ENCODE measurements at regions not wholly inside any gene's neighbourhood (a gene's known extent, or its start where the extent isn't known, plus 50 kb on each side); places are given as distances from the start of the nearest gene placed in this dataset.
"Not testable (repeated sequence)": the region's sequence is repeated elsewhere in the genome, so short reads cannot be mapped to it uniquely, and the experiment has no call there.

DNA sequence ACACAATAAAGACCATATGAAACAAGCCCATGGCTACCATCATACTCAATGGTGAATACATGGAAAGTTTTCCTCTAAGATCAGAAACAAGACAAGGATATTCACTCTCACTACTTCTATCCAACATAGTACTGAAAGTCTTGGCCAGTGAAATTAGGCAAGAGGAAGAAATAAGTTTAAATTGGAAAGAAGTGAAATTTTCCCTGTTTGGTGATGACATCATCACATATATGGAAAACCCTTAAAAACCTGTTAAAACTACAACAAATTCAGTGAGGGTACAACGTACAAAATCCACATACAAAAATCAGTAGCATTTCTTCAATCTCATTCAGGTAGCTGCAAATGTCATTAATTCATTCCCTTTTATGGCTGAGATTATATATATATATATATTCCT is 164.0 kb upstream of the IRS4 start:
- no peak overlapping the region for H3K27ac Mint-ChIP-seq (ENCODE audit: unreplicated experiment)
- H3K4me1 Mint-ChIP-seq (ENCODE audit: unreplicated experiment) = no peaks in the 10 kb centered on the region
- peaks cover 1% of the 10 kb centered on the region for H3K27me3 Mint-ChIP-seq (ENCODE audit: unreplicated experiment)
- no peaks in the 10 kb centered on the region for H3K9me3 Mint-ChIP-seq (ENCODE audit: unreplicated experiment)
- H3K4me3 Mint-ChIP-seq (ENCODE audit: unreplicated experiment) = no peak overlapping the region
- TF ChIP-seq, protein P1, sequence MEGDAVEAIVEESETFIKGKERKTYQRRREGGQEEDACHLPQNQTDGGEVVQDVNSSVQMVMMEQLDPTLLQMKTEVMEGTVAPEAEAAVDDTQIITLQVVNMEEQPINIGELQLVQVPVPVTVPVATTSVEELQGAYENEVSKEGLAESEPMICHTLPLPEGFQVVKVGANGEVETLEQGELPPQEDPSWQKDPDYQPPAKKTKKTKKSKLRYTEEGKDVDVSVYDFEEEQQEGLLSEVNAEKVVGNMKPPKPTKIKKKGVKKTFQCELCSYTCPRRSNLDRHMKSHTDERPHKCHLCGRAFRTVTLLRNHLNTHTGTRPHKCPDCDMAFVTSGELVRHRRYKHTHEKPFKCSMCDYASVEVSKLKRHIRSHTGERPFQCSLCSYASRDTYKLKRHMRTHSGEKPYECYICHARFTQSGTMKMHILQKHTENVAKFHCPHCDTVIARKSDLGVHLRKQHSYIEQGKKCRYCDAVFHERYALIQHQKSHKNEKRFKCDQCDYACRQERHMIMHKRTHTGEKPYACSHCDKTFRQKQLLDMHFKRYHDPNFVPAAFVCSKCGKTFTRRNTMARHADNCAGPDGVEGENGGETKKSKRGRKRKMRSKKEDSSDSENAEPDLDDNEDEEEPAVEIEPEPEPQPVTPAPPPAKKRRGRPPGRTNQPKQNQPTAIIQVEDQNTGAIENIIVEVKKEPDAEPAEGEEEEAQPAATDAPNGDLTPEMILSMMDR (IDR thresholded peaks at IDR 0.05; ENCODE audit: unreplicated experiment) = no peak
- H3K36me3 Mint-ChIP-seq (ENCODE audit: low read depth, unreplicated experiment) = no peaks in the 10 kb centered on the region
- DNase-seq (ENCODE audit: low spot score) = no peak

DNA sequence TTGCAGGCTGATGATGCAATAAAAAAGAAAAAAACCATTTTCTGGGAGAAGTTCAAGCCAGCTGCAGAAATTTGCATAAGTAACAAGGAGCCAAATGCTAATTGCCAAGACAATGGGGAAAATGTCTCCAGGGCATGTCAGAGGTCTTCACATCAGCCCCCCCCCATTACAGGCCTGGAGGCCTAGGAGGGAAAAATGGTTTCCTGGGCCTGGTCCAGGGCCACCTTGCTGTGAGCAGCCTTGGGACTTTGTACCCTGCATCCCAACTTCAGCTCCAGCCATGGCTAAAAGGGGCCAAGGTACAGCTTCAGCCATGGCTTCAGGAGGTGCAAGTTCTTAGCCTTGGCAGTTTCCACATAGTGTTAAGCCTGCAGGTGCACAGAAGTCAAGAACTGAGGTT is 160.0 kb upstream of the IRS4 start:
- H3K27me3 Mint-ChIP-seq (ENCODE audit: unreplicated experiment); DNase-seq (ENCODE audit: low spot score); H3K9me3 Mint-ChIP-seq (ENCODE audit: unreplicated experiment); H3K36me3 Mint-ChIP-seq (ENCODE audit: low read depth, unreplicated experiment); H3K27ac Mint-ChIP-seq (ENCODE audit: unreplicated experiment); H3K4me3 Mint-ChIP-seq (ENCODE audit: unreplicated experiment); H3K4me1 Mint-ChIP-seq (ENCODE audit: unreplicated experiment): not testable (repeated sequence)

DNA sequence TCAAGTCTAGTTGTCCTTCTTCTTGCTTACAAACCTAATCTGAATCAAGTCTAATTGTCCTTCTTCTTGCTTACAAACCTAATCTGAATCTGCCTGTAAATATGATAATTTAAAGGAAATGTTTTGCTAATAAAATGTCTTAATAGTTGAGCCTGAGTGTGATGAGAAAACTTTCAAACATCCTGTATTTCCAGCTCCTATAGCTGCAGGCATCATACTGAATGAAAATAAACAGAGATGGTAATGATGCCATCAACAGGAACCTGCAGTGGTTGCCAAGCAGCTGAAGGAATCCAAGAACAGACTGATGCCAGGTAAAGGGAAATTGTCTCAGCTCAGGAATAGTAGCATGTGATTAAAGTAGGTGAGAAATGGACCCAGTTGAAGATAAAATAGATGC is 156.1 kb upstream of the IRS4 start:
- Mint-ChIP-seq H3K27ac (ENCODE audit: unreplicated experiment) (no peak overlapping the region), H3K27me3 (ENCODE audit: unreplicated experiment) (no peaks in the 10 kb centered on the region), H3K36me3 (ENCODE audit: low read depth, unreplicated experiment) (no peaks in the 10 kb centered on the region), H3K4me1 (ENCODE audit: unreplicated experiment) (no peaks in the 10 kb centered on the region), H3K4me3 (ENCODE audit: unreplicated experiment) (no peak overlapping the region), H3K9me3 (ENCODE audit: unreplicated experiment) (no peaks in the 10 kb centered on the region)
- TF ChIP-seq, protein P1 (IDR thresholded peaks at IDR 0.05; ENCODE audit: unreplicated experiment) = no peak
- no peak for DNase-seq (ENCODE audit: low spot score)

DNA sequence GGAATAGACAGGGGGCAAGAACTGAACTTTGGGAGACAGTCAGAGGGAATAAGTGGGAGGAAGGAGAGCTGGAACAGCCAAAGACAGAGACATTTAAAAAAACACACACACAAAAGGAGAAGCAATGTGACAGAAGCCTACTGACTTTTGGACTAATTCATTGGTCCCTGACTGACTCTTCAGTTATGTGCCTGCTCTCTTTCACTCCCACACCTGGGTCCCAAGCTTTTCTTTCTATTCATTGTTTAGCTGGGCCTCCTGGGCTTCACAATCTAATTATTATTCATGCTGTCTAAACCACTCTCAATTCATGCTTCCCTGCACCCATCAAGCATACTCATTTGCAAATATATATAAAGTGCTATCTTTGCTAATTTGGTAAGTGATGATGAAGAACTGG is 139.2 kb upstream of the IRS4 start:
- Mint-ChIP-seq H3K4me1 (ENCODE audit: unreplicated experiment) (no peaks in the 10 kb centered on the region), H3K4me3 (ENCODE audit: unreplicated experiment) (no peak overlapping the region), H3K27me3 (ENCODE audit: unreplicated experiment) (no peaks in the 10 kb centered on the region), H3K27ac (ENCODE audit: unreplicated experiment) (no peak overlapping the region), H3K9me3 (ENCODE audit: unreplicated experiment) (no peaks in the 10 kb centered on the region), H3K36me3 (ENCODE audit: low read depth, unreplicated experiment) (no peaks in the 10 kb centered on the region)
- TF ChIP-seq, protein P1 (IDR thresholded peaks at IDR 0.05; ENCODE audit: unreplicated experiment) = no peak
- DNase-seq (ENCODE audit: low spot score) = no peak

DNA sequence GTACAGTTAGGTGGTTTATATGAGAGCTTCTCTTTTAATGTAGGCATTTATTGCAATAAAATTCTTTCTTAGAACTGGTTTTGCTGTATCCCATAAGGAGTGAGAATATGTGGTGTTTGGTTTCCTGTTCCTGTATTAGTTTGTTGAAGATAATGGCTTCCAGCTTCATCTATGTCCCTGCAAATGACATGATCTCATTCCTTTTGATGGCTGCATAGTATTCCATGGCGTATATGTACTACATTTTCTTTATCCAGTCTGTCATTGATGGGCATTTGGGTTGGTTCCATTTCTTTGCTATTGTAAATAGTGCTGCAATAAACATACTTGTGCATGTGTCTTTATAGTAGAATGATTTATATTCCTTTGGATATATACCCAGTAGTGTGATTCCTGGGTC is 106.7 kb upstream of the IRS4 start:
- H3K4me1 Mint-ChIP-seq (ENCODE audit: unreplicated experiment); H3K36me3 Mint-ChIP-seq (ENCODE audit: low read depth, unreplicated experiment); H3K27me3 Mint-ChIP-seq (ENCODE audit: unreplicated experiment); H3K4me3 Mint-ChIP-seq (ENCODE audit: unreplicated experiment); DNase-seq (ENCODE audit: low spot score); H3K9me3 Mint-ChIP-seq (ENCODE audit: unreplicated experiment); H3K27ac Mint-ChIP-seq (ENCODE audit: unreplicated experiment): not testable (repeated sequence)

DNA sequence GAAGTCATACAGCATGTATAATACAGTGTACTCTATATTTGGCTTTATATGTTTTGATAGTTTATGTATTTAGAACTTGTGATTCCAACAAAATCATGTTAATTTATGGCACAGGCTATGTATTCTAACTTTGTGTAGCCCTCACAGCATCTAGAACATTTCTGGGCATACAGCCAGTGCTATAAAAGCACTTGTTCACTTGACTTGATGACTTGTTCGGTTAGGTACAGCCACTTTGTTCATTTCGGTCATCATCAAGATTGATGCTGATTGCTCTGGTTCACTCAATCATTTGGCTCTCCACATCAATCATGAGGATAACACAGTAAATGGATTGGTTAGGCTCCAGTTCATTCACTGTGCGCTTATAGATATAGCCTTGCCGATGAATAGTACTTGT is 97.6 kb upstream of the IRS4 start:
- H3K27me3 Mint-ChIP-seq (ENCODE audit: unreplicated experiment) = no peaks in the 10 kb centered on the region
- no peaks in the 10 kb centered on the region for H3K9me3 Mint-ChIP-seq (ENCODE audit: unreplicated experiment)
- H3K4me3 Mint-ChIP-seq (ENCODE audit: unreplicated experiment) = no peak overlapping the region
- no peaks in the 10 kb centered on the region for H3K36me3 Mint-ChIP-seq (ENCODE audit: low read depth, unreplicated experiment)
- H3K27ac Mint-ChIP-seq (ENCODE audit: unreplicated experiment) = no peak overlapping the region
- no peak for DNase-seq (ENCODE audit: low spot score)
- no peaks in the 10 kb centered on the region for H3K4me1 Mint-ChIP-seq (ENCODE audit: unreplicated experiment)
- TF ChIP-seq, protein P1 (IDR thresholded peaks at IDR 0.05; ENCODE audit: unreplicated experiment) = no peak
